Adipocyte (in vitro differentiated cells): ENCODE measurements at regions not wholly inside any gene's neighbourhood (a gene's known extent, or its start where the extent isn't known, plus 50 kb on each side); places are given as distances from the start of the nearest gene placed in this dataset.

ENCODE experiments used
- DNase-seq: peaks from one replicate; pipeline ENCODE4 v3.0.0-alpha.2; 2015; ENCODE audit warnings: low read depth
- H3K27me3 ChIP-seq: replicated peaks from 2 replicates; pipeline ENCODE4 v1.7.0; 2013; ENCODE audit warnings: mild to moderate bottlenecking, low read length, moderate library complexity; ENCODE audit not compliant: control insufficient read depth, insufficient read depth
- H3K36me3 ChIP-seq: 2 replicates; pipeline ENCODE4 v1.7.0; 2013; ENCODE audit warnings: low read length, mild to moderate bottlenecking, moderate library complexity; ENCODE audit not compliant: control insufficient read depth, insufficient read depth, severe bottlenecking
- H3K4me1 ChIP-seq: 2 replicates; pipeline ENCODE4 v1.7.0; 2013; ENCODE audit warnings: mild to moderate bottlenecking, low read length, moderate library complexity; ENCODE audit not compliant: control insufficient read depth, insufficient read depth
- H3K4me3 ChIP-seq: 2 replicates; pipeline ENCODE4 v1.7.0; 2013; ENCODE audit warnings: mild to moderate bottlenecking, low read length, moderate library complexity
- H3K9ac ChIP-seq: 2 replicates; pipeline ENCODE4 v1.7.0; 2013; ENCODE audit warnings: mild to moderate bottlenecking, low read length, moderate library complexity
- H3K9me3 ChIP-seq: 2 replicates; pipeline ENCODE4 v1.7.0; 2013; ENCODE audit warnings: mild to moderate bottlenecking, low read length, moderate library complexity; ENCODE audit not compliant: control insufficient read depth

- H3K4me3 ChIP-seq: no peak overlapping the region
- H3K9ac ChIP-seq: no peak overlapping the region
- DNase-seq: no peak
- no peaks in the 10 kb centered on the region for H3K9me3 ChIP-seq
- no peaks in the 10 kb centered on the region for H3K27me3 ChIP-seq
- no peaks in the 10 kb centered on the region for H3K36me3 ChIP-seq
- H3K4me1 ChIP-seq: no peaks in the 10 kb centered on the region
Observed at GRCh38 chr13:87736849-87737385, 65.7 kb downstream of the SLITRK5 start.

GRCh38 chr13:87754097-87754496 lies 82.9 kb downstream of the SLITRK5 start:
- DNase-seq: no peak
- Histone ChIP-seq H3K9me3 (no peaks in the 10 kb centered on the region), H3K36me3 (no peaks in the 10 kb centered on the region), H3K4me3 (no peak overlapping the region), H3K27me3 (no peaks in the 10 kb centered on the region), H3K4me1 (no peaks in the 10 kb centered on the region), H3K9ac (no peak overlapping the region)

DNA sequence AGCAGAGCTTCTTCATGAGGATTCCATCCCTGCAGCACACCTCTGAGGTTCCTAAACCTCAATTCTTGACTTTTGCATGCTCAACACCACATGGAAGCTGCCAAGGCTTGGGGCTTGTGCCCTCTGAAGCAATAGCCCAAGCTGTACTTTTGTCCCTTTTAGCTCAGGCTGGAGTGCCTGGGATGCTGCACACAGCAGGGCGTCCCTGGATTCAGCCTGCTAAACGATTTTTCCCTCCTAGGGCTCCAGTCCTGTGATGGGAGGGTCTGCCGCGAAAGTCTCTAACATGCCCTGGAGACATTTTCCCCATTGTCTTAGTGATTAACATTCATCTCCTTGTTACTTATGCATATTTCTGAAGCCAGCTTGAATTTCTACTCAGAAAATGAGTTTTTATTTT lies 98.3 kb downstream of the SLITRK5 start:
- no peaks in the 10 kb centered on the region for H3K27me3 ChIP-seq
- DNase-seq: no peak

GRCh38 chr13:87777387-87777786 lies 106.2 kb downstream of the SLITRK5 start:
- DNase-seq: no peak
- no peak overlapping the region for H3K9ac ChIP-seq
- H3K36me3 ChIP-seq: no peaks in the 10 kb centered on the region
- H3K4me3 ChIP-seq: no peak overlapping the region
- H3K9me3 ChIP-seq: no peaks in the 10 kb centered on the region
- no peaks in the 10 kb centered on the region for H3K27me3 ChIP-seq
- H3K4me1 ChIP-seq: no peaks in the 10 kb centered on the region

More for the DNA sequence above, 98.3 kb downstream of the SLITRK5 start:
- no peaks in the 10 kb centered on the region for H3K4me1 ChIP-seq
- H3K9me3 ChIP-seq: no peaks in the 10 kb centered on the region
- H3K4me3 ChIP-seq: no peak overlapping the region
- H3K9ac ChIP-seq: no peak overlapping the region
- no peaks in the 10 kb centered on the region for H3K36me3 ChIP-seq

DNA sequence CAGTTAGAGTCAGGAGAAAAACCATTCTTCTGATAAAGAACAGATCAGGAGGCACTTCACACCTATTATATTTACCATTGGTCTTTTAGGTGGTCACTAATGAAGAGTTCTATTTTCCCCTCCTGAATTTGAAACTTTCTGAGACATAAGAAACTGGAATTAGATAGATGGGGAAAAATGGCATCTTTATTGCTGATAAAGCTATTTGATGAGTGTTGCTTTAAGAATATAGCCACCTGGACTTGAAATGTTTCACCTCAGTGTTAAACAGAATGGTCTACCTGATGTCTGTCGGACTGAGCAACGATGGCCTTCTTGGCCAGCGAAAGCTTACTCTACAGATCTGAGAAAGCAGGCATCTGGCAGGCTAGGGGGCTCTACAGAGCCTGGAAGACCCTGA lies 107.0 kb downstream of the SLITRK5 start:
- no peaks in the 10 kb centered on the region for H3K9me3 ChIP-seq
- no peaks in the 10 kb centered on the region for H3K27me3 ChIP-seq
- H3K9ac ChIP-seq: no peak overlapping the region
- H3K4me3 ChIP-seq: no peak overlapping the region
- no peaks in the 10 kb centered on the region for H3K36me3 ChIP-seq
- DNase-seq: no peak
- no peaks in the 10 kb centered on the region for H3K4me1 ChIP-seq

- Histone ChIP-seq H3K27me3 (no peaks in the 10 kb centered on the region), H3K9me3 (no peaks in the 10 kb centered on the region), H3K36me3 (no peaks in the 10 kb centered on the region), H3K4me1 (no peaks in the 10 kb centered on the region), H3K4me3 (no peak overlapping the region), H3K9ac (no peak overlapping the region)
- no peak for DNase-seq
Observed at GRCh38 chr13:87779426-87779825, 108.3 kb downstream of the SLITRK5 start.

- H3K4me1 ChIP-seq: no peaks in the 10 kb centered on the region
- H3K27me3 ChIP-seq: no peaks in the 10 kb centered on the region
- no peak for DNase-seq
- H3K9ac ChIP-seq: no peak overlapping the region
- no peaks in the 10 kb centered on the region for H3K36me3 ChIP-seq
- no peaks in the 10 kb centered on the region for H3K9me3 ChIP-seq
- H3K4me3 ChIP-seq: no peak overlapping the region
Observed at GRCh38 chr13:87783366-87783765, 112.2 kb downstream of the SLITRK5 start.

- H3K27me3 ChIP-seq: no peaks in the 10 kb centered on the region
- no peaks in the 10 kb centered on the region for H3K9me3 ChIP-seq
- DNase-seq: no peak
- no peaks in the 10 kb centered on the region for H3K4me1 ChIP-seq
- no peak overlapping the region for H3K9ac ChIP-seq
- H3K36me3 ChIP-seq: no peaks in the 10 kb centered on the region
- H3K4me3 ChIP-seq: no peak overlapping the region
Observed at GRCh38 chr13:87788363-87788762, 117.2 kb downstream of the SLITRK5 start.

- no peaks in the 10 kb centered on the region for H3K36me3 ChIP-seq
Observed at GRCh38 chr13:87792878-87793277, 121.7 kb downstream of the SLITRK5 start.

DNA sequence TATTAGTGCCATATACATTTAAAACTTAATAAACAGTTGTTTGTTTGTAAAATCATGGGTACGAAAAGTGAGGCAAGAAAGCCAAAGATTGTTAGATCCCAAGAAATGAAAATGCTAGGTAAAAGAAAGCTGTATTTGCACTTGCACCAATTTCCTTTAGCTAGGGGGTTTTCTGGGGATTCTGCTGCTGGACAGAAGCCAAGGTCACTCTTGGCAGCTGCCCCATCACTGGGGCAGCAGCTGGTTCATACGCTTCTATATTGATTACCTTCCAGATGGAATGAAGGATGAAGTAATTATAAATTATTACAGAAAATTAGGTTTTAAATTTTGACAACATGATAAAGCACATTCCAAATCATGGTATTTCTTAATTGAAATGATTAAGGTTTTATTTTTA lies 127.4 kb downstream of the SLITRK5 start:
- no peak for DNase-seq
- Histone ChIP-seq H3K4me3 (no peak overlapping the region), H3K9me3 (no peaks in the 10 kb centered on the region), H3K27me3 (no peaks in the 10 kb centered on the region), H3K9ac (no peak overlapping the region), H3K4me1 (no peaks in the 10 kb centered on the region), H3K36me3 (no peaks in the 10 kb centered on the region)

More at GRCh38 chr13:87792878-87793277, 121.7 kb downstream of the SLITRK5 start:
- Histone ChIP-seq H3K9ac (no peak overlapping the region), H3K4me3 (no peak overlapping the region), H3K4me1 (no peaks in the 10 kb centered on the region), H3K27me3 (no peaks in the 10 kb centered on the region), H3K9me3 (no peaks in the 10 kb centered on the region)
- no peak for DNase-seq

DNA sequence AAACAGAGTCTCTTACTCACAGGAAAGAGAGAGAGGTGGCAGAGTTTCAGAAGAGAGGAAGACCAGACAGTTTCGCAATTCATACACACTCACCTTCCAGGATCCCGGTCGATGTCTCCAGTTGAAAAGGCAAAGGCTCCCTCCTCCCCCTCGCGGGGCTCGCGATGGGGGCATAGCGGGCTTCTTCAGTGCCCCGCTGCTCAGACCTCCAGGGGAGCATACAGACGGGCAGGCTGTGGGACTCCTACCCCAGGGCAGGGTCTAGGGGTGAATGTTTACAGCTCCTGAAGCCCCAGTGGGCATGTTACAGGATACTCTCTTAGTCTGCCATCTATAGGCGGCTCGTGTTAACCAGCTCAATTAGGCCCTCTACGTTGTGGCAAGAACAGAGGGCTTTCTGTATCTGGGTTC lies 139.2 kb downstream of the SLITRK5 start:
- H3K36me3 ChIP-seq: no peaks in the 10 kb centered on the region
- no peak overlapping the region for H3K4me3 ChIP-seq
- H3K4me1 ChIP-seq: no peaks in the 10 kb centered on the region
- no peaks in the 10 kb centered on the region for H3K27me3 ChIP-seq
- H3K9ac ChIP-seq: no peak overlapping the region
- no peak for DNase-seq
- no peaks in the 10 kb centered on the region for H3K9me3 ChIP-seq

DNA sequence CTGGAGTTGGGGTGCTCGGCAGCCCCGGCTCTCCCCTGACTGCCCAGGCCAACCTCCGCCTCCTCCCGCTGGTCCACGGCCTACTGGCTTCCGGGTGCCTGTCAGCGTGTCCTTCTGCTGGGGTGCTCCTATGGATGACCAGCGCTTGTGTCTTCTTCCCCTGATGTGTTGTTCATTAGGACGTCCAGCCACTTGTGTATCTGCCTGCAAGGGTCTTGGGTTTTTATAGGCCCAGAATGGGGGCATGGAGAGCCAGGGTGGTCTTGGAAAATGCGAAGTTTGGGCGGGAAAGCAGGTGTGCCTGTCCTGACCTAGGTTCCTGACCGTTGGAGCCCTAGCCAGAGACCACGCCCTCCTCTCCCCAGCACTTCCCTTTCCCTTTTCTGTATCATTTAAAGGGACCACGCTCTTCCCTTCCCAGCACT lies 139.8 kb downstream of the SLITRK5 start:
- DNase-seq: no peak
- no peaks in the 10 kb centered on the region for H3K27me3 ChIP-seq
- no peak overlapping the region for H3K9ac ChIP-seq

More for the DNA sequence above, 139.8 kb downstream of the SLITRK5 start:
- no peaks in the 10 kb centered on the region for H3K4me1 ChIP-seq
- H3K36me3 ChIP-seq: no peaks in the 10 kb centered on the region
- H3K4me3 ChIP-seq: no peak overlapping the region
- H3K9me3 ChIP-seq: no peaks in the 10 kb centered on the region
